GM04504 (cell line): ENCODE measurements at regions not wholly inside any gene's neighbourhood (a gene's known extent, or its start where the extent isn't known, plus 50 kb on each side); places are given as distances from the start of the nearest gene placed in this dataset.

Experiments
- DNase-seq: peaks from one replicate; pipeline ENCODE4 v3.0.0-alpha.2; 2012; ENCODE audit warnings: low read depth

DNA sequence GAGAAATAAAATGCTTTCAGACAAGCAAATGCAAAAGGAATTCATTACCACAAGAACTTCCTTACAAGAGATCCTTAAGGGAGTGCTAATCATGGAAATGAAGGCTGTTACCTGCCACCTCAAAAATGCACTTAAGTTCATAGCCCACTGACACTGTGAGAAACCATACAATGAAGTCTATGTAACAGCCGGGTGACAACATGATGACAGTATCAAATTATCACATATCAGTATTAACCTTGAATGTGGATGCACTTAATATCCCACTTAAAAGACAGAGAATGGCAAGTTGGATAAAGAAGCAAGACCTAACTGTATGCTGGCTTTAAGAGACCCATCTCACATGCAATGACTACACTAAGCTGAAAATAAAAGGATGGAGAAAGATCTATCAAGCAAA lies 403.4 kb upstream of the MC4R start:
- no peak for DNase-seq

DNA sequence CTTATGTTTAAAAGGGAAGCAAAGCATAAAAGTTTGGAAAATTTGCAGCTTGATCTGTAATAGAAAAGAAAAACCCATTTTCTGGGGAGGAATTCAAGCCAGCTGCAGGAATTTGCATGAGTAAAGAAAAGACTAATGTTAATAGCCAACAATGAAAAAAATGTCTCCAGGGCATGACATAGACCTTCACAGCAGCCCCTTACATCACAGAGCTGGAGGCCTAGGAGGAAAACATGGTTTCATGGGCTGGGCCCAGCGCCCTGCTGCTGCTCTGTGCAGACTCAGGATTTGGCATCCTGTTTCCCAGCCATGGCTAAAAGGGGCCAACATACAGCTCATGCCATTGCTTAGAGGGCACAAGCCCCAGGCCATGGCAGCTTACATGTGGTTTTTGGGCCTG lies 411.6 kb upstream of the MC4R start:
- DNase-seq = no peak

- DNase-seq = no peak
Measured at GRCh38 chr18:60794802-60795201, 422.2 kb upstream of the MC4R start.

DNA sequence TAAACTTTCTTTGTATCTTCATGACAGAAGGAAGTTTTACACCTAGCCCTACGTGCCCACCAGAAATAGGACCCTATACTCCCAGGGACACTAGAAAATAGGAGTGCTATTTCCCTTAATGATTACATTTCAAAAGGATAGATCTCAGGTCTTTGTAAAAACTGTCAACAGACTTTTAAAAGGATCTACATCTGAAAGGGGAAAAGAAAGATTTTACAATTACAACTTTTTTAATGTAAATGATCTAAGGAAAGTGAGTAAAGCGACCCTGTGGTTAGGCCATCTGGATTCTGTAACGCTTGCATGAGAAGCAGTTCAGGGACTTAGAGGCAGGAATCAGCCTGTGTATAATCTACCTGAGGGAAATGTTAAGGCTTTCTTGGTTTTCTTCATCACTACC lies 431.8 kb upstream of the MC4R start:
- no peak for DNase-seq

- DNase-seq = no peak
Measured at GRCh38 chr18:60809937-60810336, 437.4 kb upstream of the MC4R start.

GRCh38 chr18:60812921-60813320 lies 440.3 kb upstream of the MC4R start:
- no peak for DNase-seq

- no peak for DNase-seq
Measured at GRCh38 chr18:60826346-60826745, 453.8 kb upstream of the MC4R start.

- no peak for DNase-seq
Measured at GRCh38 chr18:60831971-60832370, 459.4 kb upstream of the MC4R start.

DNA sequence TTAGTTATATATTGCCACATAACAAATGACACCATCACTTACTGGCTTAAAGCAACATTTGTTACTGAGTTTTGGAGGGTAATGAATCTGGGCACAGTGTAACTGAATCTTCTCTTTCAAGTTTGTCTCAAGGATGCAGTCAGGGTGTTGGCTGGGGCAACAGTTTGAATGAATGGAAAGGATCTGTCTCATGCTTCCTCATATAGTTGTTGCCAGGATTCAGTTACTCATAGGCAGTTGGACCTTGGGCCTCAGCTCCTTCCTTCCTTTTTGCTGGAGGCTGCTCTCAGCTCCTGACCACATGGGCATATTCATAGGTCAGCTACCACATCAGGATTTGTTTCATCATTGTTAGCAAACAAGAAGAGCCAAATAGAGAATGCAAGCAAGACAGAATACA lies 466.1 kb upstream of the MC4R start:
- DNase-seq = no peak

- no peak for DNase-seq
Measured at GRCh38 chr18:60846396-60846795, 473.8 kb upstream of the MC4R start.

DNA sequence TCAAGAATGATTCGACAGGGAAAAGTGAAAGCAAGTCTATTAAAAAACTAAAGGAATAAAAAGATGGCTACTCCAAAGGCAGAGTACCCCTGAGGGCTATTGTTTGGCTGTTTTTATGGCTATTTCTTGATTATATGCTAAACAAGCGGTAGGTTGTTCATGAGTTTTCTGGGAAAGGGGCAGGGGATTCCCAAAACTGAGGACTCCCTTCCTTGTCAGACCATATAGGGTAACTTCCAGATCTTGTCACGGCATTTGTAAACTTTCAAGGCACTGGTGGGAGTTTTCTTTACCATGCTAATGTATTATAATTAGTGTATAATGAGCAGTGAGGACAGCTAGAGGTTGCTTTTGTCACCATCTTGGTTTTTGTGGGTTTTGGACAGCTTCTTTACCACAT lies 474.9 kb upstream of the MC4R start:
- no peak for DNase-seq

DNA sequence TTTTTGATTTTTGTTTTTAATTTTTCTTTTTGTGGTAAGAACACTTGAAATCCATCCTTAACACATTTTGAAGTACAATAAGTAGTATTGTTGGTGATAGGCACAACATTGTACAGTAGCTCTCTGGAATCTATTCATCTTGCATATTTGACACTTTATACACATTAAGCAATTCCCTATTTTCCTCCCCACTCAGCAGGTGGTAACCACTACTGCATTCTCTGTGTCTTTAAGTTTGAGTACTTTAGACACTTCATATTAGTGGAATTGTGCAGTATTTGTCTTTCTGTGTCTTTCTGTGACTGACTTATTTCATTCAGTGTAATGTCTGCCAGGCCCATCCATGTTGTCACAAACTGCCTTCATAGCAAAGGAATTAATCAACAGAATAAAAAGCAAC lies 471.7 kb upstream of the CDH20 start:
- DNase-seq = no peak

GRCh38 chr18:60862988-60863387 lies 470.2 kb upstream of the CDH20 start:
- DNase-seq = no peak

DNA sequence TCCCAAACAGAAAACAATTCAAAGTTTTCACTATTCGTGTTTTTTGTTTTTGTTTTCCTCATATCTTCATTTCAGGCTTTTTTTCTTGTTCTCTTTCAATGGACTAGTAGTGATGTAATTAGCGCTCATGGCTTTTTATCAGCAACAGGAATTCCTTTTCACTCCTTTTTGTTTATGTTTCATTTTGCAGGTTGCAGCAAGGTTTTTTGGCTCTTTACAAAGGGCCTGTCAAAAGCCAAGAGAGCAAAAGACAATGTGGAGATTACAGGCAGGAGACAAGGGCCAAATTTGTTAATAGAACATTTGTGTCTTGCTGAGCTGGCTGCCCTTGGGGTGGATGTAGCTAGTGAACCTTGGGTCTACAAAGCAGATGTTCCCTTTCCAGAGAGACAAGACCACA lies 467.4 kb upstream of the CDH20 start:
- DNase-seq = no peak

DNA sequence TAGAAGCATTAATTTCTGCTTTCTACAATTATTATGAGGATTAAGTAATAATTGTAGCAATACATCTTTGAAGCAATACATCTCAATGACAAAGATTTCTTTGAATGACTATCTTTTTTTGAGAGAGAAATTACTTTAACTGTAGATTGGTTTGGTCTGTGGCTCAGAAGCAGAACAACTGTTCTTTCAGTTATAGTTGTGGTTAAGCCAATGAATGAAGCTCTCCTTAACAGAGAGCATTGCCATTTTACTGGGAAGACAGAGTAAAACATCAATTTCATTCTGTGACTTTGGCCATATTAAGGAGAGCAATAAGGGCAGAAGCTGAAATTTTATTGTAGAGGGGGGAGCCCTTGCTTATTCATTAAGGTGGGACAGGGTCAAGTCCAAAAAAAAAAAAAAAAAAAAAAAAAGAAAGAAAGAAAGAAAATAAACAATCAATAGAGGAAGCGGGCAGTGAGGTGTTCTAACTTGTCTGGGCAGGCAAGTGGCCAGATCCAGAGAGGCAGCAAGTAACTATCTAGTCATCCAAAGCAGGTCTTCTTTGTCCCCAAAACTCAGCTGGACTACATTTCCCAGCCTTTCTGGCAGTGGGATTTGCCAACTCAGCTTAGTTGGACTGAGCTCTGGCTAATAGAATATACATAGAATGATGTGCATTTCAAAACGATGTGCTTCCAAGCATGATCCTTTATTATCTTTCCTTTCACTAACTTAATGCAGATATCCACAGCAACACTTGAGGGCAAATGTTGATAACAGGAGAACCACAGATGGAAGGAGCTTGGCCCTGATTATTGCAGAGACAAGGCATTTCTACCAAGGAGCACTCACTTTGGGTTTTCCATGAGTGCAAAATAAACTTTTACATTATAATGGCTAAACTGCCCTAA lies 462.7 kb upstream of the CDH20 start:
- no peak for DNase-seq

DNA sequence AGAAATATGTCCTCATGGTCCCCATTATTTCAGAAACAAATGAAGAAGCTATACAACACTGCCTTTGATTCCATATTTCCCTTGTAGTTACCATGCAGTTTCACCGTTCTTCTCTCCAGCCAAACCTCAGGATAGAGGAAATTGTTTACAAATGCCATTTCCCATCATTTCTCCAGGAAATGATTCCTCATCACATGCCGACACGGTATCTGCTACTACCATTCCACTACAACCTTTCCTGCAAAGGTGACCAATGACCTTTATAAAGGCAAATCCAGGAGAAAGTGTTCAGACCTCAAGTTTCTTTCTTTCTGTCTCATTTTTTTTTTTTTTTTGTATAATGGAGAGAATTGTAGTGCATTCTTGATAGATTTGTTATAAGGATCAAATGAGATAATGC lies 460.8 kb upstream of the CDH20 start:
- no peak for DNase-seq

GRCh38 chr18:60873708-60874107 lies 459.5 kb upstream of the CDH20 start:
- DNase-seq = no peak

GRCh38 chr18:60875957-60876507 lies 457.2 kb upstream of the CDH20 start:
- DNase-seq = no peak

GRCh38 chr18:60880184-60880583 lies 453.0 kb upstream of the CDH20 start:
- DNase-seq = no peak

DNA sequence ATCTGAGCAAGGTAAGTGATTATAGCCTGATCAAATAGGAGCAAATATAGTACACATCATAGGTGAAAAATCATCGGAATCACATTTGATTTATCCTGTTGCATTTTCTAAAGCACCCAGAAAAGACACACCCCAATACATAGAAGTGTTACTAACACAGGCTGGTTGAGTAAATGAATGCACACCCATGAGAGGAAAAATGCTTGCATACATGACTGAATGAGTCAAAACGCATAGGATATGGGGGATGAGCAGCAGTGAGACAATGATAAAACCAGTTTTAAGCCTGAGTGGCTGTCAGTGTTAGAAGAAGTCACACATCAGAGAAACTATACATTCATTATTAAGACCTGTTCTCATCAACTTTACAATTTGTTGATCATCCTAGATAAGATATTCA lies 449.6 kb upstream of the CDH20 start:
- no peak for DNase-seq

DNA sequence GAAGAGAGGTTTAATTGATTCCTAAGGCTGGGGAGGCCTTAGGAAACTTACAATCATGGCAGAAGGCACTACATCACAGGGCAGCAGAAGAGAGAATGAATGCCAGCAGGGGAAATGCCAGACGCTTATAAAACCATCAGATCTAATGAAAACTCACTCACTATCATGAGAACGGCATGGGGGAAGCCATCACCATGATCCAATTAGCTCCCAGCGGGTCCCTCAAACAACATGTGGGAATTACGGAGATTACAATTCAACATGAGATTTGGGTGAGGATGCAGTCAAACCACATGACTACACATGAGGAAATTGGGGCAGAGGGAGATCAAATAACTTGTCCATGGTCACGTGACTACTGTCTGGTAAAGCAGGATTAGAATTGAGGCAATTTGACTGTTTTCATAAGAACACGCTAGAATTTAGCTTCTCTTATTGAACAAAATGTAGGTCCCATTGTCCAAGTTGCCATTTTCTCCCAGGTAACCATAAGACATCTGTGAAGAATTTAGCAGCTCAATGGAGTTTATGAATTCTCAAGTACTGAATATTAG lies 445.1 kb upstream of the CDH20 start:
- no peak for DNase-seq

DNA sequence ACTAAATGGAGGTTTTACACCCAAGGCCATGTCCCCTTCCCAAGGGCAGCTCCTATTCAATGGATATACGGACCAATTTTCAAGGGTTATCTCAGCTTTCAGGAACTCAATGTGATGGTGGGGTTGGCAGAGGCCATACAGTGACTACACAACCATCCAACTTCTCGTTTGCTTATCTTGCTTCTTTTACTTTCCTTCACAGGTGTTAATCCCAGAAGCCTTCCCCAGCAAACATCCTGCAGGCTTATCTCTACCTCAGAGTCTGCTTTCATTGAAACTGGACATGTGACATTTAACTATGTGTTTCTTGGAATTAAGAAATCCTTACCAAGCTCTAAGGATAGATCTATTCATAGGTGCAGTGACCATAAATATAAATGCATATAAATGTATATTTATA lies 443.8 kb upstream of the CDH20 start:
- DNase-seq = no peak

DNA sequence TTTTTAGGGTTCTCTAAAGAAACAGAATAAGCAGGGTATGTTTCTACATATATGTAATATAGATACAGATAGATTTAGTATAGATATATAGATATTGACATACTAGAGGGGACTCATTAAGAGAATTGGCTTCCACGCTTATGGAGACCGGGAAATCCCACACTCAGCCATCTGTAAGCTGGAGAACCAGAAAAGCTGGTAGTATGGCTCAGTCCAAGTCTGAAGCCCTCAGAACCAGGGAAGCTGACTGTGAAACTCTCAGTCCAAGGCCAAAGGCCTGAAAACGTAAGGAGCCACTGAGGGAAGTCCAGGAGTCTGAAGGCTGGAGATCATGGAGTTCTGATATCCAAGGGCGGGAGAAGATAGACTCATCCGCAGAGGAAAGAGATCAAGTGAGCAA lies 441.3 kb upstream of the CDH20 start:
- no peak for DNase-seq

- DNase-seq = no peak
Measured at GRCh38 chr18:60892441-60892840, 440.8 kb upstream of the CDH20 start.
